GM12874 (cell line): ENCODE measurements at regions not wholly inside any gene's neighbourhood (a gene's known extent, or its start where the extent isn't known, plus 50 kb on each side); places are given as distances from the start of the nearest gene placed in this dataset.

ENCODE experiments used
- CTCF ChIP-seq: IDR thresholded peaks from 2 replicates; pipeline ENCODE4 v1.5.1; 2011; ENCODE audit warnings: low read depth, mild to moderate bottlenecking, control low read depth, low read length, moderate library complexity; ENCODE audit not compliant: insufficient read depth

GRCh38 chr5:30042677-30043076 lies 1150.8 kb upstream of the CDH6 start:
- no peak for TF ChIP-seq CTCF

GRCh38 chr5:30041831-30042385 lies 1151.6 kb upstream of the CDH6 start:
- TF ChIP-seq CTCF, result no peak

GRCh38 chr5:30041291-30041690 lies 1152.2 kb upstream of the CDH6 start:
- no peak for TF ChIP-seq CTCF

- TF ChIP-seq CTCF, result peak; percentile 63; the same call in 1 of the 2 replicates
Observed at GRCh38 chr5:30040488-30041118, 1152.9 kb upstream of the CDH6 start.

GRCh38 chr5:30039379-30039778 lies 1154.1 kb upstream of the CDH6 start:
- TF ChIP-seq CTCF, result no peak

- no peak for TF ChIP-seq CTCF
Observed at GRCh38 chr5:30034870-30035269, 1158.6 kb upstream of the CDH6 start.

- TF ChIP-seq CTCF, result no peak
Observed at GRCh38 chr5:30030101-30030500, 1163.4 kb upstream of the CDH6 start.
